Stimulated activated CD4-positive, alpha-beta T cell treated with anti-CD3 and anti-CD28 coated beads, Interleukin-1b, Interleukin-23, amount 100 ng/mL, for 4 hours (primary cell): ENCODE measurements at regions not wholly inside any gene's neighbourhood (a gene's known extent, or its start where the extent isn't known, plus 50 kb on each side); places are given as distances from the start of the nearest gene placed in this dataset.

Experiments used
- DNase-seq, 2 donors: peaks; one replicate each; pipeline ENCODE4 v3.0.0-alpha.2; 2020; ENCODE audit warnings: low read depth in 2 of 2

- no peak for DNase-seq
Measured at GRCh38 chr2:34320056-34320455, 721.0 kb upstream of the FAM98A start.

DNA sequence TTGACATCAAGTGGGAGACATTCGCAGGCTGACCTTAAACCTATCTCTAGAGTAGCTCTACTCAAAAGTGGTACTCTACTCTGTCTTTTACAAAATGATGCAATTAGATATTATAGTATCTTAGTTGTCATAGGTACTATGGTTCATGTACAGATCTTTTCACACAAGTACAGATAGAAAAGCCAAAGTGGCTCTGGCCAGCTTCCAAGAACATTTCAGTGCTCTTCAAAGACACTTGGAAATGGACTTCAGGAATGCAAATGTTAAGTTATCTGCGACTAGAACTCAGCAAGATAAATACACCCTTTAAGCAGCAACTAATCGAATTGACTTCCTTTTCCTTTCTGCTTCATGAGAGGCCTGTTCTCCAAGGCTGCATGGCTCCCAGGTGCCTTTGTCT is 718.7 kb upstream of the FAM98A start:
- no peak for DNase-seq

DNA sequence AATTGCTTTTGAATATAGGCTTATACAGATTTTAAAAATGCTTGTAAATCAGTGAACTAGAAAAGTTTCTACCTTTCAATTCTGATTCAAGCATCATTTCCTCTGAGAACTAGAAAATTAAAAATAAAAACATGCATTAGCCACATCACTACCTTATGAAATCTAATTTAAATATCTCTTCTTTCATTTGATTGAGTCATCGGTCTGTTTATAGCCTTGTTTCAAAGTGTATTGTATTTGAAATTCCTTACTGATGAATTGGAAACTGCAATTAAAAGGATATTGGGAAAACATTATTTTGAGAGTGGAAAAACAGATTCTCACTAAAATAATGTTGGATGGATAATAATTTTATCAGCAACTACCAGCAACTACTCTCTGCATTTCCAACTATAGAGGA is 717.7 kb upstream of the FAM98A start:
- no peak for DNase-seq

- DNase-seq, result no peak
Measured at GRCh38 chr2:34311816-34312215, 712.7 kb upstream of the FAM98A start.

DNA sequence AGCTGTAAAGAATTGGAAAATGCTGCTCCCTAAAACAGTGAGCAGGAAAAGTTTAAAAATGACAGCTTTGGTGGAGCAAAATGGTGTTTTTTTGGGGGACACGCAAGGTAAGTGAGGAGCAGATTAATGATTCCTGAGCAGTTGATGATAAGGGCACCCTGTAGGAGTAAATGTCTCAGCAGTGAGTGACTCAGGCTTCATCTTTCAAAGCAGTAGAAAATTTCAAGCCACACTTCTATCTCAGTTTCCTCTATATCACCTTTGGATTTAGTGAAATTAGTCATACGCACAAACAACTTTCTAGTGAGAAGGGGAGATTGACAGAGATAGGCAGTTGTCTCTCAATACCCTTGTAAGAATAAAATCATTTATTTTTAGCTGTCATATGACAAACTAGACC is 709.0 kb upstream of the FAM98A start:
- no peak for DNase-seq

- DNase-seq, result no peak
Measured at GRCh38 chr2:34307636-34308035, 708.5 kb upstream of the FAM98A start.

DNA sequence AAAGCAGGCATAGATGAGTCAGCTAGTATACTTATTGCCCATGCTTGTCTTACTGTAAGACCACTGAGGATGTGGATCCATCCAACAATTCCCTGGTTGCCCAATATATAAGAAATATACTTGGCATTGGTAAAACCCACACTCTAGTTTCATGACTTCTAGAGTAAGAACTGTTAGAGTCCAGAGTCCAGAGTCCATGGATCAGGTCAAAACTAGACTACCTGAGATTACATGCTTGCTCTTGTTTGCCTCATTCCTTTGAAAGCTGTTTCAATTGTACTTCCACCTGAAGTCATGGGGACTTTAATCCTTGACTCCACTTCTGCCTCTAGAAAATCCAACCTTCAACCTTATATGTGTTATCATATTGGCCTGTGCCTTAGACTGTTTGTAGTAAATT is 707.6 kb upstream of the FAM98A start:
- no peak for DNase-seq

GRCh38 chr2:34305587-34305986 is 706.5 kb upstream of the FAM98A start:
- DNase-seq, result no peak

- no peak for DNase-seq
Measured at GRCh38 chr2:34294961-34295360, 695.9 kb upstream of the FAM98A start.

DNA sequence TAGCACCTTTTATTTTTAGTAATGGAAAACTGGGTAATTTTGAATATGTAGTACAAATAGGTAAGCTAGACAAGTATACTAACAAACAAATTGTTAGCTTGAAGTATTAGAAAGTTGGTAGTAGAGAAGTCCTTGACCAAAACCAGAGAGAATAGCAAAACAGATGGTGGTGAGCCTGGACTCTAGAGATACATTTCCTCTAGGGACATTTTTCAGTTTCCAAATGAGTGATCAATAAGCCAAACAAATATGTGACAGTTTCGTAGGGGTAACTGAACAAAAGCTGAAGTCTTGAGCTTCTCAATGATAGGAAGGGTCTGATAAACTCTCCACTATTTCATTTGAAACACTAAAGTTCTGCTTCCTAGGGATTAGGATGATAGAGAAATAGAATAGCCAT is 692.0 kb upstream of the FAM98A start:
- DNase-seq, result no peak

DNA sequence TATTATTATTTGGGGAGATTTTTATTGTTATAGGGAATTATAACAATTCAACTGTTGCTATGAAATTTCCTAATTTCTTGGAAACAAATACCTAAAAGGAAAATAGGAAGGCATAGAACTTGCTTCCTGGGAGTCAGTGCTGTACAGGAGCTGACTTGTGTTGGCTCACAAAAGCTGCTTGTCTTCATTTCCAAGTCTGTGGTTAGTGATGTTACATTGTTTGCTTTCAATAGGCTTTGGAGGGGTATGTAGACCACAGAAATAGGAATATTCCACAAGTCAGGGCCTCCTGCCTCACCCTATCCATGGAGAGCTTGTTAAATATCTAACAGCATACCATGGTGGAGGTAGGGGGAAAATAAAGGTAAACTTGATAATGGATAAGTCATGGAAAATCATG is 688.9 kb upstream of the FAM98A start:
- no peak for DNase-seq

DNA sequence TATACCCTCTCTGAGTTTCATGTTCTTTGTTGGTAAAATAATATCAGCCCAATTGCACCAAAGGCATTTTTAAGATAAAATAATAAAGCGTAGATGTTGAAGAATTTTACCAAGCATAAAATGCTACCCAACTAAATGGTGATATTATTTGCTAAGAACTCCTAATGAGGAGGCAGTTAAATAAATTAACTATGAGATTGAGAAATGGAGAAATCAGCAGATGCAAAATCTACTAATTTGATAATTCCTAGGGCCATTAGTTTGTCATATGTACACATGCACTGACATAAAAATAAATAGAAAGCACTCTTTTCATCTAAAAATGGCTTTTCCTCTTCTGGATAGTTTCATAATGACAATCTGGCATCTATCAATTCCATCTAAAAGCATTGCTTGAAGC is 681.5 kb upstream of the FAM98A start:
- DNase-seq, result no peak

GRCh38 chr2:34266908-34267697 is 668.0 kb upstream of the FAM98A start:
- no peak for DNase-seq

- DNase-seq, result no peak
Measured at GRCh38 chr2:34261701-34262100, 662.6 kb upstream of the FAM98A start.

GRCh38 chr2:34254272-34254878 is 655.3 kb upstream of the FAM98A start:
- no peak for DNase-seq

GRCh38 chr2:34252111-34252510 is 653.0 kb upstream of the FAM98A start:
- no peak for DNase-seq

- DNase-seq, result no peak
Measured at GRCh38 chr2:34251578-34251977, 652.5 kb upstream of the FAM98A start.

DNA sequence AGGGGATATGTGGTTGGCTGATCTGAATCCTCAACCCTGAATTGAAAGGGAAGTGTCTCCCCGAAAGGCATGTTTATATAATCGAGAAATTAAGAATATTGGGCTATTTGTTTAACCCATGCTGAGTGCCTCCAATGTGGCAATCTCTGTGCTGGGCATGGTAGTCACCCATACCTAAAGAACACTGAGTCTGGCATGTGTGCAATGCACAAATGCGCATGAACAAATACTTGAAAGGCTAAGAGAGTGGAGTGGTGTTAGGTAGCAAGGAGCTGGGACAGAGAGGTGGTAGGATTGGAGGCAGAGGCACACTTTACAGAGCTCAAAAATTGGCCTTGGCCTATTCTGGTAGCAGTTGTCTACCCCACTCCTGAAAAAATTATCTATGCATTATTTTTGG is 645.1 kb upstream of the FAM98A start:
- DNase-seq, result no peak

GRCh38 chr2:34242763-34243123 is 643.6 kb upstream of the FAM98A start:
- DNase-seq, result no peak

DNA sequence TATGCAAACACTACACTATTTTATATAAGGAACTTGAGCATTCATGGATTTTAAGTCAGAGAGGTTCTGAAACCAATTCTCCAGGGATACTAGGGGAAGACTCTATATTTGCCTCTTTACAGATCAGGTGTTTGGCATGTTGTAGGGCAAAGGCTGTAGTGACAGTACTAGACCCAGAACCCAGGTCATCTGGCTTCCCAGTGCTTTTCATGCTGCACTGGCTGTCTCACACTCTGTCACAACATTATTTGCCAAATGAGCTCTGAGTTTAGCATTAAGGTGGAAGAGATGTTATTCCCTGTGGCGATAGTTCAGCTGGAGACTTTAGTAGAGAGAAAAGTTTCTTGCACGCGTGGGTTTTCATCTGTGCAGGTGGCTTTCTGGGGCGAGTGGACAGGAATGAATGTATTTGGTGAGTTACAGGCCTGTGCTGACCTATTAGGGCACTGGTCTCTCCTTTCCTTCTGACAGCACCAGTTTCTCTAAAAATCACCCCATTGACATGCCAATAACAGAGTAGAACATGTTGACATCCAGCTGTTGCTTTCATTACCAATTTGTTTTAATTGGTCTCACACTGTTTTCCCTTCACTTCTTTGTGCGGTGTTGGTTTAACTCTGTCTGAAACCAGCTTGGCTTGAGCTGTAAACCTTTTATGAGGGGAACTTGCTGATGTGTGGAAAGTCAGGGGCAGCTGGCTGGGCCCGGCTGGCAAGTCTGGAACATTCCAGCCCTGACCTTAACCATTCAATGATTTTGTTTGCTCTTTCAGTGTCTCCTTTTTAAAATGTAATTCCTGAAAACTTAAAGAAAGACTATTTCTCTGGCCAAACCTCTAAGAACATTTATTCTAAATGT is 643.0 kb upstream of the FAM98A start:
- DNase-seq, result no peak

- no peak for DNase-seq
Measured at GRCh38 chr2:34239511-34239910, 640.4 kb upstream of the FAM98A start.

DNA sequence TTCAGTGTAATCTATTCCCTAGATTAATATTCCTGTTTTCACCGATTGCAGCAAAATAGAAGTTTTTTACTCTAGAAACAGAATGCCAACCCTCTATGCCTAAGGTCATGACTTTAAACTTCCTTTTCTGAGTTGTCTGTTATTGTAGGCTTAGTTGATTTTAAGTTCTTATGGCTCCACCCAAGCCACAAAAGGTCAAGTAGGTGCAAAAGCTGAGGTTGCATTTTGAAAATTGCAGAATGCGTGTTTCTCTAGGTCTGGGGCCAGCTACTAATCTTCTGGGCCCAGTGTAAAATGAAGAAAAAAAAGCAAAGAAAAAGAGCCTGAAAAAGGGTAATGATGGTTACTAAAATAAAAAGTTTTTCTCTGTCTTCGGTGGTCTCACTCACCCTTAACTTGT is 635.7 kb upstream of the FAM98A start:
- DNase-seq, result no peak

GRCh38 chr2:34229998-34230397 is 630.9 kb upstream of the FAM98A start:
- no peak for DNase-seq
